ENCODE measurements at regions not wholly inside any gene's neighbourhood (a gene's known extent, or its start where the extent isn't known, plus 50 kb on each side); places are given as distances from the start of the nearest gene placed in this dataset.

DNA sequence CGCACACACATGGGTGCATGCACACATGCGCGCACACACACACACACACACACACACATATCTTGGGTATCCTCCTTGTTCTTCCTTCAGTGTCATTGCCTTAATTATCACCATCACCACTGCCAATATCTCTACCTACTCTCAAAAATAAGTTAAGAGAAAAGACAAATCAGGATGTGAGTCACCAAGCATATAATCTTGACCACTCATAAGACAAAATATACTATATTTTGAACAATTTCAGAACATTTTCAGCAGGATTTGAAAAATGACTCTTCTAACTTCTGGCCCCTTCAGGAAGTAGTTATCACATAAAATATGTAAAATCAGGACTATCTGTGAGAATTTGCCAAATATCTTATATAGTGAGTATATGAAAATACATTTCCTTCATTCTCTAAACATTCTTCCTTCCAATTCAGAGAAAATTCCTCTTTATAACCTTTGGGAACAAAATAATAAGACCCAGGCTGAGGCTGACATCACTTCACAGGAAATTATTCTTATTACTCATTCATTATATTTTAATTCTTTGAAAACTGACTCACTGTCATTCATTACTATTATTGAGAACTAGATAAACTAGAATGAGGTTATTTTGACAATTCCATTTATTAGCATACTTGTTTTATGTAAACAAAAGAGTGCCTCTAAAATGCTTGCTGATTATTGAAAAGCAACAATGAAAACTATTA is 772.0 kb upstream of the ACO1 start:
- TF ChIP-seq YY1 (IDR thresholded peaks at IDR 0.05; ENCODE audit: insufficient read depth, insufficient read length) (no peak), SUZ12 (IDR thresholded peaks at IDR 0.05; ENCODE audit: extremely low read depth, insufficient read depth, insufficient read length) (no peak)

Measured in NT2/D1 (cell line).